ENCODE measurements at regions not wholly inside any gene's neighbourhood (a gene's known extent, or its start where the extent isn't known, plus 50 kb on each side); places are given as distances from the start of the nearest gene placed in this dataset.

DNA sequence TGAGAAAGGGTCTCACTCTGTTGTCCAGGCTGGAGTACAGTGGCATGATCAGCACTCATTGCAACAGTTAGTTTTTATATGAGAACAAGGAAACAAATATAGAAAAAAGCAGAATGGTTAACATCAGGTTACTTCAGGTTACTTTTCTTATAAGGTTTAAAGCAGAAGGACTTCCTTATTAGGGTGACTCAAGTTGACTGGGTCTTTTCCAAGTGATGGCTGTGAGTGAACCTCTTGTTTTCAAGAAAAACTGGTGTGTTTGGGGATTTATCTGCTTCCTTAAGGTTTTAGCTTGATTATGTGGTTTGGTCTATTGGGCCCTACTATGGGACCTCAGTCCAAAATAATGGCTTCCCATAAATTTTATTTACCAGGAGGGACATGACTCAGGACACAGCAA is 99.2 kb downstream of the ARRDC3 start:
- Histone ChIP-seq H3K27ac (no peak overlapping the region), H3K27me3 (no peaks in the 10 kb centered on the region), H3K4me1 (peaks cover 7 to 13% (median 10%) of the 10 kb centered on the region in 4 donors), H3K9me3 (no peaks in the 10 kb centered on the region), H3K36me3 (no peaks in the 10 kb centered on the region), H3K4me3 (no peak overlapping the region)
- TF ChIP-seq POLR2AphosphoS5 (IDR thresholded peaks at IDR 0.05) (no peak), POLR2A (IDR thresholded peaks at IDR 0.05) (no peak), EP300 (IDR thresholded peaks at IDR 0.05) (no peak)
- TF ChIP-seq, protein P1, sequence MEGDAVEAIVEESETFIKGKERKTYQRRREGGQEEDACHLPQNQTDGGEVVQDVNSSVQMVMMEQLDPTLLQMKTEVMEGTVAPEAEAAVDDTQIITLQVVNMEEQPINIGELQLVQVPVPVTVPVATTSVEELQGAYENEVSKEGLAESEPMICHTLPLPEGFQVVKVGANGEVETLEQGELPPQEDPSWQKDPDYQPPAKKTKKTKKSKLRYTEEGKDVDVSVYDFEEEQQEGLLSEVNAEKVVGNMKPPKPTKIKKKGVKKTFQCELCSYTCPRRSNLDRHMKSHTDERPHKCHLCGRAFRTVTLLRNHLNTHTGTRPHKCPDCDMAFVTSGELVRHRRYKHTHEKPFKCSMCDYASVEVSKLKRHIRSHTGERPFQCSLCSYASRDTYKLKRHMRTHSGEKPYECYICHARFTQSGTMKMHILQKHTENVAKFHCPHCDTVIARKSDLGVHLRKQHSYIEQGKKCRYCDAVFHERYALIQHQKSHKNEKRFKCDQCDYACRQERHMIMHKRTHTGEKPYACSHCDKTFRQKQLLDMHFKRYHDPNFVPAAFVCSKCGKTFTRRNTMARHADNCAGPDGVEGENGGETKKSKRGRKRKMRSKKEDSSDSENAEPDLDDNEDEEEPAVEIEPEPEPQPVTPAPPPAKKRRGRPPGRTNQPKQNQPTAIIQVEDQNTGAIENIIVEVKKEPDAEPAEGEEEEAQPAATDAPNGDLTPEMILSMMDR (IDR thresholded peaks at IDR 0.05) = no peak
- DNase-seq = no peak
- ATAC-seq (ENCODE audit: low FRiP score in 2 of 2) = no peak

DNA sequence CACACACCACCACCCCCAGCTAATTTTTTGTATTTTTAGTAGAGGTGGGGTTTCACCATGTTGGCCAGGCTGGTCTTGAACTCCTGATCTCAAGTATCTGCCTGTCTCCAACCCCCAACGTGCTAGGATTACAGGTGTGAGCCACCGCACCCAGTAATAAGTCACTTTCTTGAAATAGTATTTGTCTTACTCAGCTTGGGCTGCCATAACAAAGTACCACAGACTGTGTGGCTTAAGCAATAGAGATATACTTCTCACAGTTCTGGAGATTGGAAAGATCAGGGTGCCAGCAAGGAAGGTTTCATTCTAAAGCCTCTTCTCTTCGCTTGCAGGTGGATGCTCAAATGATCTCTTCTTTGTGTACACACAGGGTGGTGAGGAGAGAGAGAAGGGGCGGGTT is 99.8 kb downstream of the ARRDC3 start:
- Histone ChIP-seq H3K36me3 (no peaks in the 10 kb centered on the region), H3K27me3 (no peaks in the 10 kb centered on the region), H3K4me3 (no peak overlapping the region), H3K9me3 (no peaks in the 10 kb centered on the region), H3K4me1 (peaks cover 7 to 13% (median 10%) of the 10 kb centered on the region in 4 donors), H3K27ac (no peak overlapping the region)
- no peak for TF ChIP-seq EP300 (IDR thresholded peaks at IDR 0.05)
- TF ChIP-seq POLR2A (IDR thresholded peaks at IDR 0.05) = no peak
- no peak for TF ChIP-seq POLR2AphosphoS5 (IDR thresholded peaks at IDR 0.05)
- TF ChIP-seq, protein P1 (IDR thresholded peaks at IDR 0.05) = no peak
- ATAC-seq (ENCODE audit: low FRiP score in 2 of 2) (no peak), DNase-seq (no peak)
- 71 to 88% methylated on average over 4 of the region's 4 CpGs for WGBS, 2 donors

GRCh38 chr5:91282210-91282609 is 100.9 kb downstream of the ARRDC3 start:
- Histone ChIP-seq H3K36me3 (no peaks in the 10 kb centered on the region), H3K27me3 (no peaks in the 10 kb centered on the region), H3K27ac (no peak overlapping the region), H3K4me1 (peaks cover 7 to 13% (median 12%) of the 10 kb centered on the region in 4 donors), H3K9me3 (no peaks in the 10 kb centered on the region), H3K4me3 (no peak overlapping the region)
- 91 to 92% methylated on average over 7 of the region's 7 CpGs for WGBS, 2 donors
- no peak for ATAC-seq (ENCODE audit: low FRiP score in 2 of 2)
- TF ChIP-seq POLR2AphosphoS5 (IDR thresholded peaks at IDR 0.05) = no peak
- TF ChIP-seq, protein P1 (IDR thresholded peaks at IDR 0.05) = no peak
- no peak for TF ChIP-seq EP300 (IDR thresholded peaks at IDR 0.05)
- TF ChIP-seq POLR2A (IDR thresholded peaks at IDR 0.05) = no peak
- DNase-seq = no peak

GRCh38 chr5:91281401-91281800 is 101.7 kb downstream of the ARRDC3 start:
- ATAC-seq (ENCODE audit: low FRiP score in 2 of 2) (no peak), DNase-seq (no peak)
- Histone ChIP-seq H3K27ac (peak overlapping the region; percentile 88 to 94 (median 90)), H3K4me3 (no peak overlapping the region), H3K27me3 (no peaks in the 10 kb centered on the region), H3K36me3 (no peaks in the 10 kb centered on the region), H3K4me1 (peaks cover 7 to 13% (median 12%) of the 10 kb centered on the region in 4 donors), H3K9me3 (no peaks in the 10 kb centered on the region)
- WGBS, 2 donors = 65 to 70% methylated on average over 5 of the region's 5 CpGs
- TF ChIP-seq POLR2AphosphoS5 (IDR thresholded peaks at IDR 0.05) = peak in 1 of 2 donors; percentile 23
- TF ChIP-seq POLR2A (IDR thresholded peaks at IDR 0.05) = peak in 1 of 4 donors; percentile 11
- TF ChIP-seq, protein P1 (IDR thresholded peaks at IDR 0.05) = no peak

Data from upper lobe of left lung (tissue), 6 donors.